ENCODE measurements at regions not wholly inside any gene's neighbourhood (a gene's known extent, or its start where the extent isn't known, plus 50 kb on each side); places are given as distances from the start of the nearest gene placed in this dataset.

GRCh38 chr14:40386433-40386832 is 954.2 kb upstream of the FBXO33 start:
- DNase-seq (ENCODE audit: low read depth), result no peak
- TF ChIP-seq CTCF (IDR thresholded peaks at IDR 0.05; ENCODE audit: insufficient read depth, low read length, poor library complexity, severe bottlenecking), result no peak
- H3K4me3 ChIP-seq (ENCODE audit: low read depth, low read length), result no peak overlapping the region
- no peaks in the 10 kb centered on the region for H3K36me3 ChIP-seq (ENCODE audit: control insufficient read depth, insufficient read depth, low read length)
- no peaks in the 10 kb centered on the region for H3K27me3 ChIP-seq (ENCODE audit: control insufficient read depth, insufficient read depth, low read length)

- DNase-seq (ENCODE audit: low read depth), result no peak
- no peaks in the 10 kb centered on the region for H3K27me3 ChIP-seq (ENCODE audit: control insufficient read depth, insufficient read depth, low read length)
- H3K36me3 ChIP-seq (ENCODE audit: control insufficient read depth, insufficient read depth, low read length), result no peaks in the 10 kb centered on the region
- no peak overlapping the region for H3K4me3 ChIP-seq (ENCODE audit: low read depth, low read length)
- TF ChIP-seq CTCF (IDR thresholded peaks at IDR 0.05; ENCODE audit: insufficient read depth, low read length, poor library complexity, severe bottlenecking), result no peak
Measured at GRCh38 chr14:40374221-40374620, 942.0 kb upstream of the FBXO33 start.

- H3K4me3 ChIP-seq (ENCODE audit: low read depth, low read length), result no peak overlapping the region
- DNase-seq (ENCODE audit: low read depth), result no peak
- H3K36me3 ChIP-seq (ENCODE audit: control insufficient read depth, insufficient read depth, low read length), result no peaks in the 10 kb centered on the region
- no peak for TF ChIP-seq CTCF (IDR thresholded peaks at IDR 0.05; ENCODE audit: insufficient read depth, low read length, poor library complexity, severe bottlenecking)
- H3K27me3 ChIP-seq (ENCODE audit: control insufficient read depth, insufficient read depth, low read length), result no peaks in the 10 kb centered on the region
Measured at GRCh38 chr14:40371011-40371410, 938.8 kb upstream of the FBXO33 start.

- Histone ChIP-seq H3K27me3 (ENCODE audit: control insufficient read depth, insufficient read depth, low read length) (no peaks in the 10 kb centered on the region), H3K36me3 (ENCODE audit: control insufficient read depth, insufficient read depth, low read length) (no peaks in the 10 kb centered on the region), H3K4me3 (ENCODE audit: low read depth, low read length) (no peak overlapping the region)
- DNase-seq (ENCODE audit: low read depth), result no peak
- no peak for TF ChIP-seq CTCF (IDR thresholded peaks at IDR 0.05; ENCODE audit: insufficient read depth, low read length, poor library complexity, severe bottlenecking)
Measured at GRCh38 chr14:40368314-40368713, 936.1 kb upstream of the FBXO33 start.

GRCh38 chr14:40367717-40368116 is 935.5 kb upstream of the FBXO33 start:
- TF ChIP-seq CTCF (IDR thresholded peaks at IDR 0.05; ENCODE audit: insufficient read depth, low read length, poor library complexity, severe bottlenecking), result no peak
- Histone ChIP-seq H3K36me3 (ENCODE audit: control insufficient read depth, insufficient read depth, low read length) (no peaks in the 10 kb centered on the region), H3K4me3 (ENCODE audit: low read depth, low read length) (no peak overlapping the region), H3K27me3 (ENCODE audit: control insufficient read depth, insufficient read depth, low read length) (no peaks in the 10 kb centered on the region)
- no peak for DNase-seq (ENCODE audit: low read depth)

GRCh38 chr14:40365305-40365704 is 933.1 kb upstream of the FBXO33 start:
- Histone ChIP-seq H3K27me3 (ENCODE audit: control insufficient read depth, insufficient read depth, low read length) (no peaks in the 10 kb centered on the region), H3K4me3 (ENCODE audit: low read depth, low read length) (no peak overlapping the region), H3K36me3 (ENCODE audit: control insufficient read depth, insufficient read depth, low read length) (no peaks in the 10 kb centered on the region)
- TF ChIP-seq CTCF (IDR thresholded peaks at IDR 0.05; ENCODE audit: insufficient read depth, low read length, poor library complexity, severe bottlenecking), result no peak
- DNase-seq (ENCODE audit: low read depth), result no peak
